ENCODE measurements at regions not wholly inside any gene's neighbourhood (a gene's known extent, or its start where the extent isn't known, plus 50 kb on each side); places are given as distances from the start of the nearest gene placed in this dataset.

GRCh38 chr11:90558328-90558865 is 335.5 kb upstream of the CHORDC1 start:
- Mint-ChIP-seq H3K27me3 (ENCODE audit: low read depth in 2 of 2) (no peaks in the 10 kb centered on the region), H3K36me3 (no peaks in the 10 kb centered on the region), H3K27ac (no peak overlapping the region), H3K9me3 (peaks cover 9 to 31% of the 10 kb centered on the region in 2 donors), H3K4me3 (no peak overlapping the region), H3K4me1 (no peaks in the 10 kb centered on the region)
- H3K4me3 ChIP-seq (ENCODE audit: low read length) = no peak overlapping the region
- 87% methylated on average over 4 of the region's 4 CpGs for WGBS (ENCODE audit: insufficient coverage)
- no peak for DNase-seq
- TF ChIP-seq CTCF (IDR thresholded peaks at IDR 0.05) = no peak
- no peaks in the 10 kb centered on the region for H3K9me3 ChIP-seq (ENCODE audit: control insufficient read depth, insufficient read depth, low read length)
- intact Hi-C loops (cut with micrococcal nuclease) = no loop called here
- no peaks in the 10 kb centered on the region for H3K4me1 ChIP-seq (ENCODE audit: control insufficient read depth, insufficient read depth, low read length)
- no peaks in the 10 kb centered on the region for H3K27me3 ChIP-seq (ENCODE audit: control insufficient read depth, insufficient read depth, low read length)
- H3K27ac ChIP-seq (ENCODE audit: low read length) = no peak overlapping the region
- no peak for ATAC-seq
- no peaks in the 10 kb centered on the region for H3K36me3 ChIP-seq (ENCODE audit: control insufficient read depth, insufficient read depth, low read length)

GRCh38 chr11:90556606-90557005 is 333.8 kb upstream of the CHORDC1 start:
- no peaks in the 10 kb centered on the region for H3K4me1 Mint-ChIP-seq
- H3K36me3 Mint-ChIP-seq = no peaks in the 10 kb centered on the region
- peaks cover 7 to 21% of the 10 kb centered on the region in 2 donors for H3K9me3 Mint-ChIP-seq
- 80% methylated on average over 4 of the region's 4 CpGs for WGBS (ENCODE audit: insufficient coverage)
- ATAC-seq (no peak), DNase-seq (no peak)
- no peaks in the 10 kb centered on the region for H3K27me3 ChIP-seq (ENCODE audit: control insufficient read depth, insufficient read depth, low read length)
- H3K36me3 ChIP-seq (ENCODE audit: control insufficient read depth, insufficient read depth, low read length) = no peaks in the 10 kb centered on the region
- no peak overlapping the region for H3K4me3 Mint-ChIP-seq
- intact Hi-C loops (cut with micrococcal nuclease) = no loop called here
- no peaks in the 10 kb centered on the region for H3K4me1 ChIP-seq (ENCODE audit: control insufficient read depth, insufficient read depth, low read length)
- H3K27ac ChIP-seq (ENCODE audit: low read length) = no peak overlapping the region
- no peaks in the 10 kb centered on the region for H3K27me3 Mint-ChIP-seq (ENCODE audit: low read depth in 2 of 2)
- TF ChIP-seq CTCF (IDR thresholded peaks at IDR 0.05) = no peak
- H3K4me3 ChIP-seq (ENCODE audit: low read length) = no peak overlapping the region
- no peak overlapping the region for H3K27ac Mint-ChIP-seq
- no peaks in the 10 kb centered on the region for H3K9me3 ChIP-seq (ENCODE audit: control insufficient read depth, insufficient read depth, low read length)

- no peaks in the 10 kb centered on the region for H3K27me3 Mint-ChIP-seq (ENCODE audit: low read depth in 2 of 2)
- Histone ChIP-seq H3K9me3 (ENCODE audit: control insufficient read depth, insufficient read depth, low read length) (no peaks in the 10 kb centered on the region), H3K36me3 (ENCODE audit: control insufficient read depth, insufficient read depth, low read length) (no peaks in the 10 kb centered on the region), H3K4me1 (ENCODE audit: control insufficient read depth, insufficient read depth, low read length) (no peaks in the 10 kb centered on the region), H3K27me3 (ENCODE audit: control insufficient read depth, insufficient read depth, low read length) (no peaks in the 10 kb centered on the region), H3K27ac (ENCODE audit: low read length) (no peak overlapping the region), H3K4me3 (ENCODE audit: low read length) (no peak overlapping the region)
- intact Hi-C loops (cut with micrococcal nuclease) = no loop called here
- no CpG with 5 or more reads among the region's 1 CpG for WGBS (ENCODE audit: insufficient coverage)
- H3K27ac Mint-ChIP-seq = no peak overlapping the region
- DNase-seq (no peak), ATAC-seq (no peak)
- no peaks in the 10 kb centered on the region for H3K36me3 Mint-ChIP-seq
- TF ChIP-seq CTCF (IDR thresholded peaks at IDR 0.05) = no peak
- H3K9me3 Mint-ChIP-seq = peaks cover 5 to 18% of the 10 kb centered on the region in 2 donors
- H3K4me1 Mint-ChIP-seq = no peaks in the 10 kb centered on the region
- H3K4me3 Mint-ChIP-seq = no peak overlapping the region
Measured at GRCh38 chr11:90556026-90556425, 333.2 kb upstream of the CHORDC1 start.

- Mint-ChIP-seq H3K27ac (no peak overlapping the region), H3K4me1 (no peaks in the 10 kb centered on the region), H3K4me3 (no peak overlapping the region), H3K27me3 (ENCODE audit: low read depth in 2 of 2) (no peaks in the 10 kb centered on the region), H3K36me3 (no peaks in the 10 kb centered on the region), H3K9me3 (peaks cover 5 to 18% of the 10 kb centered on the region in 2 donors)
- H3K36me3 ChIP-seq (ENCODE audit: control insufficient read depth, insufficient read depth, low read length) = no peaks in the 10 kb centered on the region
- no peak overlapping the region for H3K4me3 ChIP-seq (ENCODE audit: low read length)
- ATAC-seq (no peak), DNase-seq (no peak)
- no peaks in the 10 kb centered on the region for H3K9me3 ChIP-seq (ENCODE audit: control insufficient read depth, insufficient read depth, low read length)
- H3K27me3 ChIP-seq (ENCODE audit: control insufficient read depth, insufficient read depth, low read length) = no peaks in the 10 kb centered on the region
- no CpG with 5 or more reads among the region's 2 CpGs for WGBS (ENCODE audit: insufficient coverage)
- no peaks in the 10 kb centered on the region for H3K4me1 ChIP-seq (ENCODE audit: control insufficient read depth, insufficient read depth, low read length)
- TF ChIP-seq CTCF (IDR thresholded peaks at IDR 0.05) = no peak
- H3K27ac ChIP-seq (ENCODE audit: low read length) = no peak overlapping the region
- intact Hi-C loops (cut with micrococcal nuclease) = no loop called here
Measured at GRCh38 chr11:90555477-90555876, 332.6 kb upstream of the CHORDC1 start.

All from natural killer cell (primary cell).